Right atrium auricular region (tissue), 2 donors: ENCODE measurements at regions not wholly inside any gene's neighbourhood (a gene's known extent, or its start where the extent isn't known, plus 50 kb on each side); places are given as distances from the start of the nearest gene placed in this dataset.
"Not testable (repeated sequence)": the region's sequence is repeated elsewhere in the genome, so short reads cannot be mapped to it uniquely, and the experiment has no call there.

Experiments
- DNase-seq: peaks from one replicate; pipeline ENCODE4 v3.0.0-alpha.2; 2019; ENCODE audit warnings: low spot score
- H3K27ac ChIP-seq, 2 donors: fragments of 200-600 bp; sonication (generic); 1 replicate in 1 of 2; 2 replicates in 1 of 2; pipeline ENCODE4 v1.5.1; 2016 to 2019
- H3K27me3 ChIP-seq, 2 donors: fragments of 200-600 bp; sonication (generic); one replicate each; pipeline versions ENCODE4 v1.5.1 to v1.6.0; 2017 to 2019
- H3K36me3 ChIP-seq: fragments of 200-600 bp; sonication (generic); one replicate; pipeline ENCODE4 v1.5.1; 2016
- H3K4me1 ChIP-seq, 2 donors: fragments of 200-600 bp; sonication (generic); one replicate each; pipeline versions ENCODE4 v1.5.1 to v1.6.0; 2017 to 2019
- H3K4me3 ChIP-seq, 2 donors: fragments of 200-600 bp; sonication (generic); 1 replicate in 1 of 2; 2 replicates in 1 of 2; pipeline ENCODE4 v1.5.1; 2017 to 2019; ENCODE audit warnings: mild to moderate bottlenecking in 1 of 2, moderate library complexity in 1 of 2
- H3K9me3 ChIP-seq, 2 donors: fragments of 200-600 bp; sonication (generic); one replicate each; pipeline ENCODE4 v1.5.1; 2019
- CTCF ChIP-seq, 2 donors: fragments of 200-600 bp; sonication (generic); IDR thresholded peaks; one replicate each; pipeline ENCODE4 v1.5.1; 2019; ENCODE audit warnings: antibody characterized with exemption in 2 of 2

GRCh38 chr1:78255383-78255782, 209.6 kb downstream of the GIPC2 start:
- Histone ChIP-seq H3K27me3 (no peaks in the 10 kb centered on the region), H3K36me3 (no peaks in the 10 kb centered on the region), H3K4me1 (no peaks in the 10 kb centered on the region), H3K27ac (peak overlapping the region in 1 of 2 donors; percentile 43), H3K9me3 (no peaks in the 10 kb centered on the region), H3K4me3 (no peak overlapping the region)
- no peak for DNase-seq
- TF ChIP-seq CTCF (IDR thresholded peaks at IDR 0.05) = no peak

GRCh38 chr1:78255846-78256245, 210.1 kb downstream of the GIPC2 start:
- no peak for TF ChIP-seq CTCF (IDR thresholded peaks at IDR 0.05)
- H3K4me3 ChIP-seq = no peak overlapping the region
- H3K27ac ChIP-seq = no peak overlapping the region

DNA sequence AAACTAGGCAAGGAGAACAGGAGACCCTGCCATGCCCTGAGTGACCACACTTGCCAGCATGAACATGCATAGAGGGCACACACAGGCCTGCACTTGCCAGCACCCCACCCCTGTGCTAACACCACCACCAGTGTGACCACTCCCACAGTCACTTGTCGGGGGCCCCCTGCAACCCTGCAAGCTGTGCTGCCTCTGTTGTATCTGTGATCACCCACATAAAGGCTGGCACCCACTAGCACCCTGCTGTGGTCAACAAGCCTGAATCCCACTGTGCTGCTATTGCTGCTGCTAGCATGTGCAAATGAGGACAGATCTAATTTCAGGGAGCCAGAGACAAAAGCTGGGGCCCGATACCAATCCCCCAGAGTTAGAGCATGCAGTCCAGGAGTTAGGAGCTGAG, 217.7 kb downstream of the GIPC2 start:
- Histone ChIP-seq H3K27me3 (no peaks in the 10 kb centered on the region), H3K4me1 (no peaks in the 10 kb centered on the region), H3K9me3 (no peaks in the 10 kb centered on the region), H3K4me3 (no peak overlapping the region), H3K36me3 (no peaks in the 10 kb centered on the region), H3K27ac (no peak overlapping the region)
- DNase-seq = no peak
- no peak for TF ChIP-seq CTCF (IDR thresholded peaks at IDR 0.05)

More at GRCh38 chr1:78255846-78256245, 210.1 kb downstream of the GIPC2 start:
- DNase-seq = no peak
- H3K9me3 ChIP-seq = no peaks in the 10 kb centered on the region
- H3K27me3 ChIP-seq = no peaks in the 10 kb centered on the region
- H3K4me1 ChIP-seq = no peaks in the 10 kb centered on the region
- no peaks in the 10 kb centered on the region for H3K36me3 ChIP-seq

DNA sequence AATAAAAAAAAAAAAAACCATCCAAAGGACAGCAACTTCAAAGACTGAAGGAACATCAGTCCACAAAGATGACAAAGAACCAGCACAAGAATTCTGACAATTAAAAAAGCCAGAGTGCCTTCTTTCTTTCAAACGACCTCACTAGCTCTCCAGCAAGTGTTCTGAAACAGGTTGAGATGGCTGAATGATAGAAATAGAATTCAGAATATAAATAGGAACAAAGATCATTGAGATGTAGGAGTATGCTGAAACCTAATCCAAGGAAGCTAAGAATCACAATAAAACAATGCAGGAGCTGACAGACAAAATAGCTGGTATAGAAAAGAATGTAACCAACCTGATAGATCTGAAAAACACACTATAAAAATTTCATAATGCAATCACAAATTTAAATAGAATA, 218.2 kb downstream of the GIPC2 start:
- H3K4me3 ChIP-seq = no peak overlapping the region
- no peak overlapping the region for H3K27ac ChIP-seq
- no peaks in the 10 kb centered on the region for H3K36me3 ChIP-seq
- no peaks in the 10 kb centered on the region for H3K9me3 ChIP-seq
- no peak for DNase-seq
- no peaks in the 10 kb centered on the region for H3K27me3 ChIP-seq
- TF ChIP-seq CTCF (IDR thresholded peaks at IDR 0.05) = no peak
- no peaks in the 10 kb centered on the region for H3K4me1 ChIP-seq

- Histone ChIP-seq H3K4me1 (no peaks in the 10 kb centered on the region), H3K9me3 (no peaks in the 10 kb centered on the region), H3K36me3 (no peaks in the 10 kb centered on the region), H3K27ac (no peak overlapping the region), H3K27me3 (no peaks in the 10 kb centered on the region), H3K4me3 (no peak overlapping the region)
- TF ChIP-seq CTCF (IDR thresholded peaks at IDR 0.05) = no peak
- DNase-seq = no peak
These were observed 221.9 kb downstream of the GIPC2 start for GRCh38 chr1:78267513-78268218.

GRCh38 chr1:78269591-78269990, 221.2 kb upstream of the PTGFR start:
- DNase-seq = no peak
- Histone ChIP-seq H3K4me3 (no peak overlapping the region), H3K4me1 (no peaks in the 10 kb centered on the region), H3K36me3 (no peaks in the 10 kb centered on the region), H3K27ac (no peak overlapping the region), H3K9me3 (no peaks in the 10 kb centered on the region), H3K27me3 (no peaks in the 10 kb centered on the region)
- no peak for TF ChIP-seq CTCF (IDR thresholded peaks at IDR 0.05)

GRCh38 chr1:78271423-78271822, 219.4 kb upstream of the PTGFR start:
- not testable (repeated sequence) for H3K4me3 ChIP-seq, H3K36me3 ChIP-seq, H3K9me3 ChIP-seq, H3K27me3 ChIP-seq, H3K27ac ChIP-seq, H3K4me1 ChIP-seq, DNase-seq
